GM10266 (cell line): ENCODE measurements at regions not wholly inside any gene's neighbourhood (a gene's known extent, or its start where the extent isn't known, plus 50 kb on each side); places are given as distances from the start of the nearest gene placed in this dataset.

Experiments
- DNase-seq: peaks from one replicate; pipeline ENCODE4 v3.0.0; 2012; ENCODE audit errors: extremely low spot score
- TF ChIP-seq, protein P1 (sequence below): IDR thresholded peaks from 2 replicates; pipeline ENCODE4 v1.5.1; 2012; ENCODE audit warnings: mild to moderate bottlenecking, low read depth; ENCODE audit not compliant: control insufficient read depth, insufficient read depth; ENCODE audit errors: missing control alignments

GRCh38 chr13:57553932-57554331 lies 77.6 kb upstream of the PCDH17 start:
- TF ChIP-seq, protein P1, sequence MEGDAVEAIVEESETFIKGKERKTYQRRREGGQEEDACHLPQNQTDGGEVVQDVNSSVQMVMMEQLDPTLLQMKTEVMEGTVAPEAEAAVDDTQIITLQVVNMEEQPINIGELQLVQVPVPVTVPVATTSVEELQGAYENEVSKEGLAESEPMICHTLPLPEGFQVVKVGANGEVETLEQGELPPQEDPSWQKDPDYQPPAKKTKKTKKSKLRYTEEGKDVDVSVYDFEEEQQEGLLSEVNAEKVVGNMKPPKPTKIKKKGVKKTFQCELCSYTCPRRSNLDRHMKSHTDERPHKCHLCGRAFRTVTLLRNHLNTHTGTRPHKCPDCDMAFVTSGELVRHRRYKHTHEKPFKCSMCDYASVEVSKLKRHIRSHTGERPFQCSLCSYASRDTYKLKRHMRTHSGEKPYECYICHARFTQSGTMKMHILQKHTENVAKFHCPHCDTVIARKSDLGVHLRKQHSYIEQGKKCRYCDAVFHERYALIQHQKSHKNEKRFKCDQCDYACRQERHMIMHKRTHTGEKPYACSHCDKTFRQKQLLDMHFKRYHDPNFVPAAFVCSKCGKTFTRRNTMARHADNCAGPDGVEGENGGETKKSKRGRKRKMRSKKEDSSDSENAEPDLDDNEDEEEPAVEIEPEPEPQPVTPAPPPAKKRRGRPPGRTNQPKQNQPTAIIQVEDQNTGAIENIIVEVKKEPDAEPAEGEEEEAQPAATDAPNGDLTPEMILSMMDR: no peak
- DNase-seq: no peak

DNA sequence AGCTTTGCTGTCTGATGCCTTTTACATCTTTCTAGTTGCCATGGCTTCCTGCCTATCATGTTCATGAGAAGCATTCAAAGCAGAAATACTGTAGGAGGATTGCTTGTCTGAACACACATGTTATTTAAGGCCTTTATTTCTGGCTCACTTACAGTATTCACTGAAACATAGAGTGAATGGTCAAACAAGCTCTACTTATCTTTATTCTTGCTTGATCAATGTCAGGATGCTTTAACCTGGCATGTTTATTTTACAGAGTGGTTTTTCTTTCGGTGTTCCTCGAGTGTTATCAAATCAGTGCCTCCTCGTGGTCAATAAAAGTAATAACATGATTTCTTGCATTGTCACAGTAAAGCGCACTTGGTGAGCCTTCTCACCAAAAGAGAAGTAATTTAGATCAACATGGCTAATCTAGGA lies 73.5 kb upstream of the PCDH17 start:
- TF ChIP-seq, protein P1: peak; percentile 11
- DNase-seq: no peak

DNA sequence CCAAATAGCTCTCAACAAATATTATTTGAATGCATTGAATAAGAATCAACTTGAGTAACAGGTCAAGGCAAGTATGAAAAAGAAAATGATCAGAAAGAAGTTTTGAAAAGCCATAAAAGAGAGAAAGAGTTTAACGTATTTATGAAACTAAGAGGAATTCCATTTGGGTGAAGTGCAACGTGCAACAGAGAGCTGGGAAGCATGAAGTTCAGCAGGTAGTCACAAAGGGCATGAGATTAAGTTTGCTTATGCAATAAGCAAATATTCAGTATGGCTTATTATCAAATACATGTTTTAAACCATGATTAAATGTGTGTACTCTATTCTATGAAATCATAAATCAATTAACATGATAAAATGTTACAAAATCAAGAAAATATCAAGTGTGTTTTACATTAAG lies 62.7 kb upstream of the PCDH17 start:
- no peak for DNase-seq
- TF ChIP-seq, protein P1: no peak

- no peak for DNase-seq
- TF ChIP-seq, protein P1: no peak
These were observed 61.6 kb upstream of the PCDH17 start for GRCh38 chr13:57569986-57570385.
